ENCODE measurements at regions not wholly inside any gene's neighbourhood (a gene's known extent, or its start where the extent isn't known, plus 50 kb on each side); places are given as distances from the start of the nearest gene placed in this dataset.

- TF ChIP-seq CTCF (IDR thresholded peaks at IDR 0.05): no peak
- no peak for TF ChIP-seq POLR2A (IDR thresholded peaks at IDR 0.05)
- no peak for TF ChIP-seq EP300 (IDR thresholded peaks at IDR 0.05)
These were observed 156.0 kb downstream of the PLCE1 start for GRCh38 chr10:94149702-94150101.
